ENCODE measurements at regions not wholly inside any gene's neighbourhood (a gene's known extent, or its start where the extent isn't known, plus 50 kb on each side); places are given as distances from the start of the nearest gene placed in this dataset.
"Not testable (repeated sequence)": the region's sequence is repeated elsewhere in the genome, so short reads cannot be mapped to it uniquely, and the experiment has no call there.

- TF ChIP-seq CTCF (IDR thresholded peaks at IDR 0.05; ENCODE audit: control extremely low read depth in 1 of 3, insufficient read depth in 1 of 3, low read depth in 1 of 3, low read length in 3 of 3); NRF1 (IDR thresholded peaks at IDR 0.05; ENCODE audit: low read depth, low read length); HDAC2 (IDR thresholded peaks at IDR 0.05; ENCODE audit: borderline replicate concordance in 1 of 2, low read depth in 2 of 2, low read length in 2 of 2); POLR2AphosphoS5 (IDR thresholded peaks at IDR 0.05; ENCODE audit: low read depth, low read length); TAF1 (IDR thresholded peaks at IDR 0.05; ENCODE audit: low read depth, low read length); POLR2A (IDR thresholded peaks at IDR 0.05; ENCODE audit: control extremely low read depth in 1 of 2, low read depth in 2 of 2, low read length in 2 of 2); CHD2 (IDR thresholded peaks at IDR 0.05; ENCODE audit: low read length); SP2 (IDR thresholded peaks at IDR 0.05; ENCODE audit: low read length); EZH2 (IDR thresholded peaks at IDR 0.05; ENCODE audit: low read depth, low read length, severe bottlenecking): not testable (repeated sequence)
Observed at GRCh38 chrX:94946137-94946536, 1272.1 kb downstream of the FAM133A start.

All from H1 (cell line).